GM19397 (cell line): ENCODE measurements at regions not wholly inside any gene's neighbourhood (a gene's known extent, or its start where the extent isn't known, plus 50 kb on each side); places are given as distances from the start of the nearest gene placed in this dataset.

ENCODE experiments used
- ATAC-seq: cut with Tn5 transposase; IDR thresholded peaks from one replicate; pipeline ENCODE4 v1.9.1; 2021; ENCODE audit warnings: mild to moderate bottlenecking, moderate library complexity; ENCODE audit not compliant: unreplicated experiment

GRCh38 chr4:36709991-36710390 is 428.6 kb downstream of the DTHD1 start:
- no peak for ATAC-seq

GRCh38 chr4:36712013-36712412 is 430.6 kb downstream of the DTHD1 start:
- ATAC-seq, result no peak

GRCh38 chr4:36716874-36717273 is 435.5 kb downstream of the DTHD1 start:
- ATAC-seq, result no peak

GRCh38 chr4:36719425-36719824 is 438.0 kb downstream of the DTHD1 start:
- no peak for ATAC-seq

- ATAC-seq, result no peak
These were observed 441.6 kb downstream of the DTHD1 start for GRCh38 chr4:36722986-36723385.

GRCh38 chr4:36734334-36734733 is 452.9 kb downstream of the DTHD1 start:
- no peak for ATAC-seq

GRCh38 chr4:36737691-36738090 is 456.3 kb downstream of the DTHD1 start:
- ATAC-seq, result no peak

GRCh38 chr4:36740796-36741310 is 459.4 kb downstream of the DTHD1 start:
- no peak for ATAC-seq

- no peak for ATAC-seq
These were observed 466.1 kb downstream of the DTHD1 start for GRCh38 chr4:36747277-36748129.

GRCh38 chr4:36753048-36753447 is 471.6 kb downstream of the DTHD1 start:
- no peak for ATAC-seq

GRCh38 chr4:36757580-36758311 is 476.3 kb downstream of the DTHD1 start:
- ATAC-seq, result no peak

- no peak for ATAC-seq
These were observed 477.1 kb downstream of the DTHD1 start for GRCh38 chr4:36758312-36759178.

GRCh38 chr4:36761607-36762006 is 480.2 kb downstream of the DTHD1 start:
- no peak for ATAC-seq

- no peak for ATAC-seq
These were observed 480.7 kb upstream of the NWD2 start for GRCh38 chr4:36763814-36764213.

- ATAC-seq, result no peak
These were observed 476.9 kb upstream of the NWD2 start for GRCh38 chr4:36767596-36767995.

- no peak for ATAC-seq
These were observed 473.0 kb upstream of the NWD2 start for GRCh38 chr4:36771411-36772153.

- ATAC-seq, result no peak
These were observed 472.4 kb upstream of the NWD2 start for GRCh38 chr4:36772154-36772516.

GRCh38 chr4:36773467-36773866 is 471.1 kb upstream of the NWD2 start:
- no peak for ATAC-seq

- no peak for ATAC-seq
These were observed 469.0 kb upstream of the NWD2 start for GRCh38 chr4:36775544-36775943.

GRCh38 chr4:36779601-36780000 is 464.9 kb upstream of the NWD2 start:
- no peak for ATAC-seq
